Activated CD8-positive, alpha-beta T cell treated with anti-CD3 and anti-CD28 coated beads for 36 hours (primary cell): ENCODE measurements at regions not wholly inside any gene's neighbourhood (a gene's known extent, or its start where the extent isn't known, plus 50 kb on each side); places are given as distances from the start of the nearest gene placed in this dataset.

ENCODE experiments used
- ATAC-seq: fragments of 200-7000 bp; cut with Tn5 transposase; one replicate; pipeline ENCODE4 v1.10.0; 2021; ENCODE audit warnings: mild to moderate bottlenecking, moderate library complexity
- CTCF ChIA-PET: fragments of 350-600 bp; sonication (Branson Sonifier 250); formaldehyde crosslinking; loops from one replicate; lab custom pipeline; 2021; ENCODE audit warnings: antibody characterized with exemption; lab: Charles Lee
- POLR2A ChIA-PET: fragments of 350-600 bp; sonication (Branson Sonifier 250); formaldehyde crosslinking; loops from one replicate; lab custom pipeline; 2021; ENCODE audit warnings: antibody characterized with exemption; lab: Charles Lee
- DNase-seq: peaks from one replicate; pipeline ENCODE4 v3.0.0-alpha.2; 2020
- H3K27ac Mint-ChIP-seq: one replicate; pipeline ENCODE4 v1.8.0; 2021; ENCODE audit warnings: mild to moderate bottlenecking, mixed read lengths
- H3K27me3 Mint-ChIP-seq: one replicate; pipeline ENCODE4 v1.8.0; 2021; ENCODE audit warnings: mixed read lengths
- H3K36me3 Mint-ChIP-seq: one replicate; pipeline ENCODE4 v1.8.0; 2021; ENCODE audit warnings: low read depth, mixed read lengths
- H3K4me1 Mint-ChIP-seq: one replicate; pipeline ENCODE4 v1.8.0; 2021; ENCODE audit warnings: low read depth, mixed read lengths
- H3K4me3 Mint-ChIP-seq: one replicate; pipeline ENCODE4 v1.8.0; 2021; ENCODE audit warnings: mild to moderate bottlenecking, moderate library complexity, mixed read lengths
- H3K9me3 Mint-ChIP-seq: one replicate; pipeline ENCODE4 v1.8.0; 2021; ENCODE audit warnings: mixed read lengths
- intact Hi-C: fragments of 100-400 bp; cut with micrococcal nuclease; formaldehyde crosslinking; loops from one replicate; pipeline ENCODE4 v1.10.0; 2022
- TF ChIP-seq, protein P1 (sequence below): fragments of 200-600 bp; IDR thresholded peaks from one replicate; pipeline ENCODE4 v1.8.0; 2022; ENCODE audit warnings: antibody characterized with exemption, mild to moderate bottlenecking

DNA sequence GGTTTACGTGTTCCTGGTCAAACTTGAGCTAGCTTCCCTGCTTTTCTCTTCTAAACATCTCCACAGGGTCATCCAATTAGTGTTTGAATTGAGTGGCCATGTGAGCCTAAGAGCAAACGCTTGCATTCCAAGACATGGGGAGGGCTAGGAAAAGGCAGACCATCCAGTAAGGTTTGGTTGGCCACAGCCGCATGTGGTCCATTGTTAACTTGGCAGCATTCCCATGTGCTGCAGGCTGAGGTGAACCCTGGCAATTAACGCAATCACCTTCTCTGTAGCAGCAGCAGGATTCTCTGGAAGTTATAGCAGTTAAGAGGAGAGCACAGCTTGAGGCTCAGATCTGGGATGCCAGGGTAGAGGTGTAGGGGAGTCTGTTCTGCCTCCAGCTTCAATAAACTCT is 502.2 kb upstream of the LMCD1 start:
- DNase-seq (no peak), ATAC-seq (no peak)
- CTCF ChIA-PET = no interaction called here
- Mint-ChIP-seq H3K9me3 (no peaks in the 10 kb centered on the region), H3K36me3 (no peaks in the 10 kb centered on the region), H3K4me3 (no peak overlapping the region), H3K27ac (no peak overlapping the region), H3K4me1 (no peaks in the 10 kb centered on the region), H3K27me3 (no peaks in the 10 kb centered on the region)
- POLR2A ChIA-PET = no interaction called here
- TF ChIP-seq, protein P1, sequence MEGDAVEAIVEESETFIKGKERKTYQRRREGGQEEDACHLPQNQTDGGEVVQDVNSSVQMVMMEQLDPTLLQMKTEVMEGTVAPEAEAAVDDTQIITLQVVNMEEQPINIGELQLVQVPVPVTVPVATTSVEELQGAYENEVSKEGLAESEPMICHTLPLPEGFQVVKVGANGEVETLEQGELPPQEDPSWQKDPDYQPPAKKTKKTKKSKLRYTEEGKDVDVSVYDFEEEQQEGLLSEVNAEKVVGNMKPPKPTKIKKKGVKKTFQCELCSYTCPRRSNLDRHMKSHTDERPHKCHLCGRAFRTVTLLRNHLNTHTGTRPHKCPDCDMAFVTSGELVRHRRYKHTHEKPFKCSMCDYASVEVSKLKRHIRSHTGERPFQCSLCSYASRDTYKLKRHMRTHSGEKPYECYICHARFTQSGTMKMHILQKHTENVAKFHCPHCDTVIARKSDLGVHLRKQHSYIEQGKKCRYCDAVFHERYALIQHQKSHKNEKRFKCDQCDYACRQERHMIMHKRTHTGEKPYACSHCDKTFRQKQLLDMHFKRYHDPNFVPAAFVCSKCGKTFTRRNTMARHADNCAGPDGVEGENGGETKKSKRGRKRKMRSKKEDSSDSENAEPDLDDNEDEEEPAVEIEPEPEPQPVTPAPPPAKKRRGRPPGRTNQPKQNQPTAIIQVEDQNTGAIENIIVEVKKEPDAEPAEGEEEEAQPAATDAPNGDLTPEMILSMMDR = no peak
- intact Hi-C loops = no loop called here

DNA sequence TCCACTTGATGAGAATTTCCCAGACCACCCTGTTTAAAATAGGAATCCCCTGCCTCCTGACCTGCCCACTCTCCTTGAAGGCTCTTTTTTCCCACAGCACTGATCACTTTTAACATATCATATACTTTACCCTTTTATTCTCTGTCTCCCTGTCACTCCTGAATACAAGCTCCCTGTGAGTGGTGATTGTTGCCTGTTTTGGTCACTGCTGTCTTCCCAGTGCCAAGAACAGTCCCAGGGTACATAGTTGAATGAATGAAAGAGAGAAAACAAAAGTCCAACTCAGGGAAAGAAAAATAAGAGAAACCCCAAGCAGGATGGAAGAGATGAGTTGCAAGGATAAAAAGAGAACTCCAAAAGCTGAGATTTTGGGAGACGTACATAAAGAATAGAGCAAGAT is 500.3 kb upstream of the LMCD1 start:
- intact Hi-C loops = no loop called here
- CTCF ChIA-PET = no interaction called here
- Mint-ChIP-seq H3K9me3 (no peaks in the 10 kb centered on the region), H3K4me1 (no peaks in the 10 kb centered on the region), H3K36me3 (no peaks in the 10 kb centered on the region), H3K27me3 (no peaks in the 10 kb centered on the region), H3K27ac (no peak overlapping the region), H3K4me3 (no peak overlapping the region)
- DNase-seq (no peak), ATAC-seq (no peak)
- TF ChIP-seq, protein P1 = no peak
- POLR2A ChIA-PET = interaction anchor here (0.7 kb wide), 1 partner anchor 305 kb away, joined by 3 read pairs; no protein-coding TSS in a partner anchor

DNA sequence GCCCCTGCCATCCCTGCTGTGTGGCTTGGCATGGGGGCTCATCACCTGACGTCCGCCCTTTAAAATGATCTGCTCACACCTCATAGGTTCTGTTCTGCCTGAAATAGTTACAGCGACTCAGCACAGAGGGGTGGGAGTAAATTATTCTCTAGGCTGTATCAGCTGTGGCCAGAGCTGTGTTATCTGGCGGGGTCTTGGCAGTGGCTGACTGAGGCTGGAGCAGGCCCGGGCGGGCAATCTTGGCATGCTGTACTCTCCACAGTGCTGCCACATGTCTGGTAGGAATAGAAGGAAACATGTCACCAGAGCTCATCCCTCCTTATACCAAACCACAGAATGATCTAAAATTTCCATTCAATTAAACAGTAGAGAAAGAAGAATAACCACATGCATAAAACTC is 499.9 kb upstream of the LMCD1 start:
- no peaks in the 10 kb centered on the region for H3K36me3 Mint-ChIP-seq
- H3K27me3 Mint-ChIP-seq = no peaks in the 10 kb centered on the region
- ChIA-PET POLR2A (interaction anchor here (0.7 kb wide), 1 partner anchor 305 kb away, joined by 3 read pairs; no protein-coding TSS in a partner anchor), CTCF (no interaction called here)
- H3K4me3 Mint-ChIP-seq = no peak overlapping the region
- TF ChIP-seq, protein P1 = no peak
- no peaks in the 10 kb centered on the region for H3K4me1 Mint-ChIP-seq
- H3K27ac Mint-ChIP-seq = no peak overlapping the region
- intact Hi-C loops = no loop called here
- ATAC-seq = no peak
- H3K9me3 Mint-ChIP-seq = no peaks in the 10 kb centered on the region
- DNase-seq = no peak

DNA sequence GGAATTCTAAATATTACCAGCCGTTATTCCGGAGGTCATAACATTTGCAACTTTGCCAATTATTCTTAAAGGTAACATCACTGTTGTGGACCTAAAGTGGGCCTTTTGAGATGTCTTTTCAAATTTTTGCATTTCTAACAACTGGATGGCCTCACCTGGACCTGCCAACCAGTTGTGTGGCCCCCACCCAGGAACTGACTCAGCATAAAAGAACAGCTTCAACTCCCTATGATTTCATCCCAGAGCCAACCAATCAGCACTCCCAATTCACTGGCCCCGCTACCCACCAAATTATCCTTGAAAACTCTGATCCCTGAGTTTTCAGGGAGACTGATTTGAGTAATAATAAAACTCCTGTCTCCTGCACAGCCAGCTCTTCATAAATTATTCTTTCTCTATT is 489.7 kb upstream of the LMCD1 start:
- TF ChIP-seq, protein P1 = no peak
- Mint-ChIP-seq H3K4me3 (no peak overlapping the region), H3K27ac (no peak overlapping the region), H3K36me3 (no peaks in the 10 kb centered on the region), H3K27me3 (no peaks in the 10 kb centered on the region), H3K9me3 (no peaks in the 10 kb centered on the region), H3K4me1 (no peaks in the 10 kb centered on the region)
- DNase-seq = no peak
- no peak for ATAC-seq
- ChIA-PET CTCF (no interaction called here), POLR2A (no interaction called here)
- intact Hi-C loops = no loop called here

DNA sequence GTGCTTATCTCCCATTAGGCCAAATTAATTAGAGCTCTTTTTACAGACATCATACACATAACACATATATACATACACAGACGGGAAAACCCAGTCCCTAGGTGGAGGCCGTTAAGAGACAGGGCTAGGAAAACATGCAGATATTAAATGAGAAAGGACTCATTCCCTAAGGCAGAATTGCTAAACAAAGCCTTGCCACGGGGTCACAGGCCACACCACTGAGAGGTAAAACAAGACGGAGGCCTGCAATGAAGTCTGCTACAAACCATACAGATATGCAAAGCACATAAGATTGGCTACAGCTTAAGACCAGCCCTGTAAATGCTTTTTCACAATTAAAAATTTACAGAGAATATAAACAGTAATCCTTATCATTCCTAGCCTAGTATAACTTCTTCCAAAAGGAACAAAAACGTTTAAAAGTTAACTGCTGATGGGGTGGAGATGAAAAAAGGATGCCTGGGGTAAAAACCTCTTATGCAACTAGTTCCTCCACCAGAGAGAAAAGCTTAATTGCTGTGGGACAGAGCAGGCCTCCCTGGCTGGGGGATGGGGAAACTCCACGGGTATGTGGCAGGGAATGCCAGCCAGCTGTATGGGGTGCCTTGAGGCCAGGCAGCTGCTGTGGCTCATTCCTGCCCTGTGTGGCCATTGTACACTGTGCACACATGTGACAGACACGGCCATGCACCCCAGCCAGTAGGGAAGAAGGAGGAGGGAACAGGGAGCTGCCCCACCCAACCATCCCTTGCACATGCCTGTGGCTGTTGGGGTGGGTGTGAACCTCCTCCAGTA is 481.4 kb upstream of the LMCD1 start:
- CTCF ChIA-PET = interaction anchor here (1.5 kb wide), 1 partner anchor 9 kb away, joined by 3 read pairs; no protein-coding TSS in a partner anchor
- DNase-seq (no peak), ATAC-seq (no peak)
- no peak overlapping the region for H3K27ac Mint-ChIP-seq
- no peak overlapping the region for H3K4me3 Mint-ChIP-seq
- H3K4me1 Mint-ChIP-seq = no peaks in the 10 kb centered on the region
- H3K36me3 Mint-ChIP-seq = no peaks in the 10 kb centered on the region
- POLR2A ChIA-PET = no interaction called here
- TF ChIP-seq, protein P1 = no peak
- peaks cover 6% of the 10 kb centered on the region for H3K9me3 Mint-ChIP-seq
- no peaks in the 10 kb centered on the region for H3K27me3 Mint-ChIP-seq
- intact Hi-C loops = no loop called here
